Kidney (tissue), 13 donors: ENCODE measurements at regions not wholly inside any gene's neighbourhood (a gene's known extent, or its start where the extent isn't known, plus 50 kb on each side); places are given as distances from the start of the nearest gene placed in this dataset.

Experiments
- DNase-seq, 5 donors: peaks; one replicate each; pipeline ENCODE4 v3.0.0-alpha.2; 2013 to 2020
- FAIRE-seq: peaks from 2 replicates; lab custom pipeline; 2012; peaks lifted over from hg19 to GRCh38; lab: Jason Lieb, UNC
- H3K27ac ChIP-seq, 2 donors: one replicate each; pipeline ENCODE4 v1.7.0; 2013; ENCODE audit warnings: low read depth in 2 of 2, low read length in 2 of 2, inconsistent platforms in 1 of 2
- H3K27me3 ChIP-seq: one replicate; pipeline ENCODE4 v1.7.1; 2013; ENCODE audit warnings: low read length, inconsistent platforms; ENCODE audit not compliant: control insufficient read depth, insufficient read depth
- H3K36me3 ChIP-seq, 3 donors: one replicate each; pipeline versions ENCODE4 v1.7.0 to v1.7.1; 2013; ENCODE audit warnings: low read length in 3 of 3, control low read depth in 1 of 3, inconsistent platforms in 1 of 3; ENCODE audit not compliant: insufficient read depth in 3 of 3, control insufficient read depth in 2 of 3
- H3K4me1 ChIP-seq, 3 donors: one replicate each; pipeline versions ENCODE4 v1.7.0 to v1.7.1; 2013; ENCODE audit warnings: low read length in 3 of 3, inconsistent platforms in 1 of 3, low read depth in 1 of 3; ENCODE audit not compliant: control insufficient read depth in 2 of 3, insufficient read depth in 2 of 3
- H3K4me3 ChIP-seq, 3 donors: one replicate each; pipeline versions ENCODE4 v1.7.0 to v1.8.1; 2013; ENCODE audit warnings: low read length in 3 of 3, control low read depth in 1 of 3, inconsistent platforms in 1 of 3
- H3K9ac ChIP-seq, 3 donors: one replicate each; pipeline versions ENCODE4 v1.7.0 to v1.7.1; 2013; ENCODE audit warnings: low read length in 3 of 3, control low read depth in 1 of 3, inconsistent platforms in 1 of 3
- H3K9me3 ChIP-seq, 3 donors: one replicate each; pipeline versions ENCODE4 v1.7.0 to v1.7.1; 2013; ENCODE audit warnings: low read length in 3 of 3, control low read depth in 1 of 3, inconsistent platforms in 1 of 3; ENCODE audit not compliant: control insufficient read depth in 2 of 3, insufficient read depth in 1 of 3
- intact Hi-C: fragments of 100-400 bp; cut with DNase I; formaldehyde crosslinking; loops from one replicate; pipeline ENCODE4 v1.11.1; 2022
- TF ChIP-seq, protein P1 (sequence below): IDR thresholded peaks from 3 replicates; pipeline ENCODE4 v1.5.1; 2012; ENCODE audit warnings: mild to moderate bottlenecking, moderate library complexity, borderline replicate concordance; ENCODE audit not compliant: insufficient read depth; ENCODE audit errors: extremely low read depth
- donor health status: control.
- donor health status: control.
- donor health status: control.
- donor health status: control.
- donor health status: control.
- donor health status: DM: yes; HTN: yes; CAD: no.
- donor health status: Normal renal cell carcinoma (clear cell type).

DNA sequence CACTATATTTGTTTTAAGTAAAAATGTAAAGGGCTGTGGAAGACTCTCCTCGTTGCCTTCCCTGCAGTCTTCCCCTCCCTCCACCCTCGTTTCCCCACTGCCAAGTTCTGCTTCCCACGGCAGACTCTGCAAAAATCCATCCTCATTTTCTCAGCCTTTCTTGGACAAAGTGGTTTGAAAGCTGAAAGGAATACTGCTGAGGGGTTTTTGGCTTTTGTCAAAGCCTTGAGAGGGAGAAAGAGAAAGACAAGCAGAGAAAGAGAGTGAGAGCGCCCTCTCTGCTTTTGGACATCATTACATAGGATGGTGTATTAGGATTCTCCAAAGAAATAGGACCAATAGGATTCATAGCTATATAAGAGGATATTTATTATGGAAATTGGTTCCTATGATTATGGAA, 455.9 kb upstream of the SOX11 start:
- Histone ChIP-seq H3K27me3 (no peaks in the 10 kb centered on the region), H3K4me1 (no peaks in the 10 kb centered on the region), H3K9me3 (no peaks in the 10 kb centered on the region), H3K9ac (no peak overlapping the region), H3K36me3 (no peaks in the 10 kb centered on the region), H3K27ac (no peak overlapping the region), H3K4me3 (no peak overlapping the region)
- FAIRE-seq (no peak), DNase-seq (no peak)
- TF ChIP-seq, protein P1, sequence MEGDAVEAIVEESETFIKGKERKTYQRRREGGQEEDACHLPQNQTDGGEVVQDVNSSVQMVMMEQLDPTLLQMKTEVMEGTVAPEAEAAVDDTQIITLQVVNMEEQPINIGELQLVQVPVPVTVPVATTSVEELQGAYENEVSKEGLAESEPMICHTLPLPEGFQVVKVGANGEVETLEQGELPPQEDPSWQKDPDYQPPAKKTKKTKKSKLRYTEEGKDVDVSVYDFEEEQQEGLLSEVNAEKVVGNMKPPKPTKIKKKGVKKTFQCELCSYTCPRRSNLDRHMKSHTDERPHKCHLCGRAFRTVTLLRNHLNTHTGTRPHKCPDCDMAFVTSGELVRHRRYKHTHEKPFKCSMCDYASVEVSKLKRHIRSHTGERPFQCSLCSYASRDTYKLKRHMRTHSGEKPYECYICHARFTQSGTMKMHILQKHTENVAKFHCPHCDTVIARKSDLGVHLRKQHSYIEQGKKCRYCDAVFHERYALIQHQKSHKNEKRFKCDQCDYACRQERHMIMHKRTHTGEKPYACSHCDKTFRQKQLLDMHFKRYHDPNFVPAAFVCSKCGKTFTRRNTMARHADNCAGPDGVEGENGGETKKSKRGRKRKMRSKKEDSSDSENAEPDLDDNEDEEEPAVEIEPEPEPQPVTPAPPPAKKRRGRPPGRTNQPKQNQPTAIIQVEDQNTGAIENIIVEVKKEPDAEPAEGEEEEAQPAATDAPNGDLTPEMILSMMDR = no peak
- intact Hi-C loops = no loop called here

GRCh38 chr2:5242751-5243150, 449.4 kb upstream of the SOX11 start:
- Histone ChIP-seq H3K27ac (no peak overlapping the region), H3K4me3 (no peak overlapping the region), H3K27me3 (no peaks in the 10 kb centered on the region), H3K36me3 (no peaks in the 10 kb centered on the region), H3K4me1 (no peaks in the 10 kb centered on the region), H3K9me3 (no peaks in the 10 kb centered on the region), H3K9ac (no peak overlapping the region)
- FAIRE-seq = no peak
- intact Hi-C loops = no loop called here
- DNase-seq = no peak
- TF ChIP-seq, protein P1 = no peak

DNA sequence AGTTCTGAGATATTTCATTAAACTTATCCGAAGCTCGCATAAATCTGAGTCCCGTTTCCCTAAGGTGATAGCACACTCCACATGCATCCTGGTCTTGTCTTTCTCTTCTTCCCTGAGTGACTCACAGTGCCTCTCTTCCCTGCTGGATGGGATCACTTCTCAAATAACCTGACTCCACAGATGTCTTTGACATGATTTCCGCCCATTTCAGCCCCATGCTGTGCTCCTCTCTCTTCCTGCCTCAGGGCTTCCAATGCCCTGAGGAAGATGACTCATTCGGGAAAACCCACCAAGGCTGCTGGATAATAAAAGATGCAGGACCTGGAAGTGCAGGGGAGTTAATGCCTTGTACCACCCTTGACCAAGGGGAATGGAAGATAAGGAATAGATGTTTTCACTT, 441.7 kb upstream of the SOX11 start:
- TF ChIP-seq, protein P1 = no peak
- Histone ChIP-seq H3K9me3 (peaks cover 0 to 2% (median 0%) of the 10 kb centered on the region in 3 donors), H3K36me3 (no peaks in the 10 kb centered on the region), H3K4me3 (no peak overlapping the region), H3K4me1 (no peaks in the 10 kb centered on the region), H3K27ac (no peak overlapping the region), H3K27me3 (no peaks in the 10 kb centered on the region), H3K9ac (no peak overlapping the region)
- intact Hi-C loops = no loop called here
- DNase-seq (no peak), FAIRE-seq (no peak)

GRCh38 chr2:5253263-5253662, 438.9 kb upstream of the SOX11 start:
- Histone ChIP-seq H3K9me3 (peaks cover 0 to 2% (median 0%) of the 10 kb centered on the region in 3 donors), H3K27me3 (no peaks in the 10 kb centered on the region), H3K9ac (no peak overlapping the region), H3K27ac (no peak overlapping the region), H3K4me3 (no peak overlapping the region), H3K36me3 (no peaks in the 10 kb centered on the region), H3K4me1 (no peaks in the 10 kb centered on the region)
- intact Hi-C loops = no loop called here
- no peak for FAIRE-seq
- no peak for DNase-seq
- TF ChIP-seq, protein P1 = no peak
